ENCODE measurements at regions not wholly inside any gene's neighbourhood (a gene's known extent, or its start where the extent isn't known, plus 50 kb on each side); places are given as distances from the start of the nearest gene placed in this dataset.

DNA sequence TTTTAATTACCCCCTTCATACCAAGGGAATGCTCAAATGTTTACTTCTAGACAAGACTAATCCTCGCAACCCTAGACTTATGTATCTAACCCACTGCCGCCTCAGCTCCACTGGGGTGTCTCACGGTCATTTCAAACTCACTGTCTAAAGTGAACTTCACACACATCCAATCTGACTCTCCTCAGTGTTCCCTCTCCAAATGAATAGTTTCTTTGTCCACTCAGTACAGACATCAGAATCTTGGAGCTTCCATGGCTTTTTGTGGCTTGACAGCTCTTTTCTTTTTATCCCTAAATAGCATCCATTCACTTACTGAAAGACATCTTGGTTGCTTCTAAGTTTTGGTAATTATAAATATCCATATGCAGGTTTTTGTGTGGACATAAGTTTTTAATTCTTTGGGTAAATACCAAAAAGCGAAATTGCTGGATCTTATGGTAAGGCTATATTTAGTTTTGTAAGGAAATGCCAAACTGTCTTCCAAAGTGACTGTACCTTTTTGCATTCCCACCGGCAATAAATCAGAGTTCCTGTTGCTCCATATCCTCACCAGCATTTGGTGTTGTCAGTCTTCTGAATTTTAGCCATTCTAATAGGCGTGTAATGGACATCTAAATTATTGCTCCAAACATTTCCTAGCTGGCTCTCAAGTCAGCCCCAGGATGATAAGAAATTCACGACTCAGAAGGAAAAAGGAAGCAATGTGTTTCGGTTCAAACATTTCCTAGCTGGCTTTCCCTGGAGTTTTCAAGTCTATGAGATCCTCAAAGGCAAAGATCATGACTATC, 73.1 kb downstream of the DNAAF9 start:
- Histone ChIP-seq H3K4me2 (no peak overlapping the region), H3K9me3 (replicated peaks in 1 of 11) (no peaks in the 10 kb centered on the region), H3K27me3 (no peaks in the 10 kb centered on the region), H3K27ac (no peak overlapping the region), H3K36me3 (peaks cover 60 to 98% (median 70%) of the 10 kb centered on the region in 11 experiments), H4K20me1 (no peaks in the 10 kb centered on the region), H3K4me1 (no peaks in the 10 kb centered on the region; a peak in 1 of 20 replicates), H3K4me3 (no peak overlapping the region), H3K9ac (no peak overlapping the region)
- TF ChIP-seq Cebpa-rat (IDR thresholded peaks at IDR 0.05) = no peak

DNA sequence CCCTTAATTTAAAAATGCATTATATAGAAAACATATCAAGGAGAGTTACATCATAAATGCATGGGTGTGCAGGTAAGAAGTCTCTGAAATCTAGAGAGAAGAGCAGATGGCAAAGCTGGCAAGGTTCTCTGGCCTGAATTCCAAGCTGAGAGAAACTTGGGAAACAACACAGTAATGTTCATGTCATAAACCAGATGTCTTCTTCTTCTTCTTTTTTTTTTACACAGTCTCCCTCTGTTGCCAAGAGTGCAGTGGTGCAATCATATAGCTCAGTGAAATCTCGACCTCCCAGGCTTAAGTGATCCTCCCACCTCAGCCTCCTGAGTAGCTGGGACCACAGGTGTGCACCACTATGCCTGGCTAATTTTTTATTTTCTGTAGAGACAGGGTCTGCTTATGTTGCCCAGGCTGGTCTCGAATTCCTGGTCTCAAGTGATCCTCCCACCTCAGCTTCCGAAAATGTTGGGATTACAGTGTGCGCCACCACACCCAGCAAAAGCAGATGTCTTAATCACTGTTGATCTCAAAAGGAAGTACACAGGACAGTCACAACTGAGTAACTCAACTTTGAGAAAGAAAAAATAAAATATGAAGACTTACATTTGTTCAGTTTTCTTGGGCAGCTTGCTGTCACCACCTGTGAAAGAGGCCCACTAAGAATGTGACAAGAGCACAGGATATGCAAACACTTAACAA, 77.3 kb downstream of the DNAAF9 start:
- TF ChIP-seq Cebpa-rat (IDR thresholded peaks at IDR 0.05) = no peak
- Histone ChIP-seq H3K4me1 (no peaks in the 10 kb centered on the region), H3K27ac (no peak overlapping the region), H3K36me3 (peaks cover 50 to 100% (median 76%) of the 10 kb centered on the region in 11 experiments), H4K20me1 (peaks cover 0 to 4% (median 0%) of the 10 kb centered on the region in 11 experiments; a peak in 2 of 22 replicates), H3K27me3 (no peaks in the 10 kb centered on the region), H3K4me2 (no peak overlapping the region), H3K9ac (no peak overlapping the region), H3K9me3 (replicated peaks in 1 of 11) (no peaks in the 10 kb centered on the region), H3K4me3 (no peak overlapping the region)

DNA sequence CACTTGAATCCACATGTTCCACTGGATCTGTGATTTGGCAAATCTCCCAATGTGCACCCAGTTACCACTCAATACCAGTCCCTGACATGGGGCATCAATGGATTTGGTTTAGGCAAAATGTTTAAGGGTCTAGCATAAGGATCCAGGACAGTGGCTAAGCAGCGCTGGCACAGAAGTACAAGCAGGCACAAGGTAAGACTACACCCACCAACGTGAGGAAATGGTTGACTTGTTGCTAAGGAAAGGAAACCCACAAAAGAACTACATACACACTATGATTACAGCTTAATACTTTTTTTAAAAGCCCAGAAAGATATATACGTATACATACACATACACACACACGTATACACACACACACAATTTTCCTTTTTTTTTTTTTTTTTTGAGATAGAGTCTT, 79.0 kb downstream of the DNAAF9 start:
- no peak overlapping the region for H3K27ac ChIP-seq
- H3K9ac ChIP-seq = no peak overlapping the region
- H3K4me1 ChIP-seq = peaks cover 0 to 11% (median 0%) of the 10 kb centered on the region in 10 experiments; a peak in 8 of 20 replicates
- TF ChIP-seq Cebpa-rat (IDR thresholded peaks at IDR 0.05) = no peak
- H4K20me1 ChIP-seq = peaks cover 0 to 4% (median 0%) of the 10 kb centered on the region in 11 experiments; a peak in 2 of 22 replicates
- H3K9me3 ChIP-seq (replicated peaks in 1 of 11) = no peaks in the 10 kb centered on the region
- H3K4me2 ChIP-seq = no peak overlapping the region
- H3K4me3 ChIP-seq = no peak overlapping the region
- peaks cover 51 to 100% (median 79%) of the 10 kb centered on the region in 11 experiments for H3K36me3 ChIP-seq
- no peaks in the 10 kb centered on the region for H3K27me3 ChIP-seq

DNA sequence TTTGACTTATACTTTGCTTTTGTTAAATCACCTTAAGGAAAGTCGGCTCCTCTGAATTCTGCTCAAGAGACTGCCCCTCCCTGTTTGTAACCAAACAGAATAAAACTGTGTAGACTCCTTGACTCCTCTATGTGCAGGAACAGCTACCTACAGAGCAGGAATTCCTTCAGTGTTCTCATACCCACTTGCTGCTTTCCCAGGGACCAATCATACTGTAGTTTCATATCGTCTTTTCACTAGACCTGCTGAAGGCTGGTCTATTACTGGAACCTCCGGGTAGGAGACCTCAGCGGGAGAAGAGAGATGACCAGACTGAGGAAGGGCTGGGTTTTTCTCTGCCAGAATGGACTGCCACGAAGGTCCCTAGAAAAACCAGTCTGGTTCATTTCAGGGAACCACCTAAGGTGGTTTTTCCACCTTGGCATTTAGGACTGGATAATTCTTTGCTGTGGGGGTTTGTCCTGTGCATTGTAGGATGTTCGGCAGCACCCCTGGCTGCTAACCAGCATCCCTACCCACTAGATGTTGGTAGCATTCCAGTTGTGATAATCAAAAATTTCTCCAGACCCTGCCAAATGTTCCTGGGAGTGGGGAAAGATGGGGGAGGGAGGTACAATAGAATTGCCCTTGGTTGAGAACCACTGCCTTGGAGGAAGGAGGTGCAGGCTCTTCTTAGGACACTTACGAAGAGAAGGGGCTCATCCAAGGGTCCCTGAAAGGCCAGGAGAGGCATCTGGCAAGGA, 80.5 kb downstream of the DNAAF9 start:
- H3K9me3 ChIP-seq (replicated peaks in 1 of 11) = no peaks in the 10 kb centered on the region
- peaks cover 0 to 12% (median 0%) of the 10 kb centered on the region in 10 experiments; a peak in 8 of 20 replicates for H3K4me1 ChIP-seq
- H3K4me3 ChIP-seq = no peak overlapping the region
- no peak overlapping the region for H3K27ac ChIP-seq
- H3K9ac ChIP-seq = no peak overlapping the region
- H3K4me2 ChIP-seq = no peak overlapping the region
- H3K27me3 ChIP-seq = no peaks in the 10 kb centered on the region
- no peak for TF ChIP-seq Cebpa-rat (IDR thresholded peaks at IDR 0.05)
- peaks cover 0 to 4% (median 0%) of the 10 kb centered on the region in 11 experiments; a peak in 2 of 22 replicates for H4K20me1 ChIP-seq
- peaks cover 47 to 100% (median 80%) of the 10 kb centered on the region in 11 experiments for H3K36me3 ChIP-seq

DNA sequence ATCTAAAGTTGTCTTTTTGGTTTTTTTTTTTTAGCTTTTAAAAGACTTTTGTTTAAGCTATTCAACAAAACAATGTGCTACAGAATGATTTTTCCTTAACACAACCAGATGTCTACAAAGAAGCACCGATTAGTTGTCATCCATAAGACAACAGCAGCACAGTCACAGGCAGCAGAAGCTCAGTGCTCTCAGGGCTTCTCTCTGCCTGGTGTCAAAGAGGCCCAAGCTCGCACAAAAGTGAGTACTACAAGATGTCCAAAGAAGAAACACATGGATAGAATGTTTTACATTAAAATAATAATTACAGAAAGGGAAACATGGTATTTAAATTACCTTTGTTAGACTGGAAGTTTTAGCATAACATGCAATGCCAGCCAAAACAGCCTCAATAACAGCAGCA, 81.6 kb downstream of the DNAAF9 start:
- TF ChIP-seq Cebpa-rat (IDR thresholded peaks at IDR 0.05) = no peak
- Histone ChIP-seq H3K4me3 (no peak overlapping the region), H4K20me1 (peaks cover 0 to 4% (median 0%) of the 10 kb centered on the region in 11 experiments; a peak in 2 of 22 replicates), H3K4me2 (no peak overlapping the region), H3K27ac (no peak overlapping the region), H3K9me3 (replicated peaks in 1 of 11) (no peaks in the 10 kb centered on the region), H3K27me3 (no peaks in the 10 kb centered on the region), H3K36me3 (peaks cover 39 to 100% (median 75%) of the 10 kb centered on the region in 11 experiments), H3K9ac (no peak overlapping the region), H3K4me1 (peaks cover 0 to 12% (median 0%) of the 10 kb centered on the region in 10 experiments; a peak in 8 of 20 replicates)

DNA sequence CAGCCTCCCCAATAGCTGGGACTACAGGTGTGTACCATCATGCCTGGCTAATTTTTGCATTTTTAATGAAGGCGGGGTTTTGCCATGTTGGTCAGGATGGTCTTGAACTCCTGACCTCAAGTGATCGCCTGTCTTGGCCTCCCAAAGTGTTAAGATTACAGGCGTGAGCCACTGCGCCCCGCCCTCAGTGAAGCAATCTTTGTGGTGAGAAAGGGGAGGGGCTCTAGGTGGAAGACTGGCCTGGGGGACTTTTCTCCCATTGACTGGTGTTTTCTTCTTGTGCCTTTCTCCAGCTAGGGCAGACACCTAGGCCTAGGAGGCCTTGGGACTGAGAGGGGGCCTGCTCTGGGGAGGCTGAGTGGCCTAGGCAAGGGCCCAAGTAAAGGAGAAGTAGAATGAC, 84.1 kb downstream of the DNAAF9 start:
- TF ChIP-seq Cebpa-rat (IDR thresholded peaks at IDR 0.05) = peak in 2 of 11 experiments; percentile 28 to 40; a peak in 1 of 22 replicates
- H3K27ac ChIP-seq = peak overlapping the region in 1 of 11 experiments; percentile 42; a peak in 2 of 22 replicates
- no peaks in the 10 kb centered on the region for H3K27me3 ChIP-seq
- H3K36me3 ChIP-seq = peaks cover 38 to 100% (median 72%) of the 10 kb centered on the region in 11 experiments
- peaks cover 0 to 12% (median 0%) of the 10 kb centered on the region in 10 experiments; a peak in 8 of 20 replicates for H3K4me1 ChIP-seq
- H3K4me2 ChIP-seq = peak overlapping the region in 3 of 11 experiments; percentile 33 to 47 (median 47); a peak in 5 of 22 replicates
- no peak overlapping the region for H3K9ac ChIP-seq
- H4K20me1 ChIP-seq = peaks cover 0 to 4% (median 0%) of the 10 kb centered on the region in 11 experiments; a peak in 3 of 22 replicates
- H3K9me3 ChIP-seq (replicated peaks in 1 of 11) = no peaks in the 10 kb centered on the region
- no peak overlapping the region for H3K4me3 ChIP-seq

DNA sequence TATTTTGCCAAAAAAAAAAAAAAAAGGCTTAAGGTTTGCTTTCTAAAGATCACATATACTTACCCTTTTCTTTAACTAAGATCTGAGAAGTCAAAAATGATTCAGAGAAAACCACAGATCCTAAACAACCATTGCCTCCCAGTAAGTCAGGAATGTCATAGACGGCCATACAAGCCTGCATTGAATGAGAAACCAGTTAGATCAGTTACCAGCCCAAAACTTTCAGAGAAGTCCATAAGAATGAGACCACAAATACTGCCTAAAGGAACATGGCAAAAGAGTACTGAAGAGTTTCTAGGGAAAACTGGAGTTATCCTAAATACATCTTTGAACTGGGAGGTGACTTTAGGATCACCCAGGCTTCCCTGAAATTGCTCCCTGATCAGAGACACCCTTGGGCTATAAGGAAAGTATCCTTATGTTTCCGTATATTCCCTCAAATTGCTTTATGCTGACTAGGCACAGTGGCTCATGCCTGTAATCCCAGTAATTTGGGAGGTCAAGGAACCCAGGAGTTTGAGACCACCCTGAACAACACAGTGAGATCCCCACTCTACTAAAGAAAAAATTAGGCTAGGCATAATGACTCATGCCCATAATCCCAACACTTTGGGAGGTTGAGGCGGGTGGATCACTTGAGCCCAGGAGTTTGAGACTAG, 79.4 kb upstream of the SLC4A11 start:
- TF ChIP-seq Cebpa-rat (IDR thresholded peaks at IDR 0.05) = no peak
- Histone ChIP-seq H3K36me3 (peaks cover 51 to 98% (median 65%) of the 10 kb centered on the region in 11 experiments), H3K4me3 (no peak overlapping the region), H3K9me3 (replicated peaks in 1 of 11) (no peaks in the 10 kb centered on the region), H4K20me1 (peaks cover 0 to 6% (median 0%) of the 10 kb centered on the region in 11 experiments; a peak in 2 of 22 replicates), H3K27ac (no peak overlapping the region), H3K4me1 (peaks cover 0 to 26% (median 6%) of the 10 kb centered on the region in 10 experiments; a peak in 10 of 20 replicates), H3K27me3 (no peaks in the 10 kb centered on the region), H3K9ac (no peak overlapping the region), H3K4me2 (no peak overlapping the region)

DNA sequence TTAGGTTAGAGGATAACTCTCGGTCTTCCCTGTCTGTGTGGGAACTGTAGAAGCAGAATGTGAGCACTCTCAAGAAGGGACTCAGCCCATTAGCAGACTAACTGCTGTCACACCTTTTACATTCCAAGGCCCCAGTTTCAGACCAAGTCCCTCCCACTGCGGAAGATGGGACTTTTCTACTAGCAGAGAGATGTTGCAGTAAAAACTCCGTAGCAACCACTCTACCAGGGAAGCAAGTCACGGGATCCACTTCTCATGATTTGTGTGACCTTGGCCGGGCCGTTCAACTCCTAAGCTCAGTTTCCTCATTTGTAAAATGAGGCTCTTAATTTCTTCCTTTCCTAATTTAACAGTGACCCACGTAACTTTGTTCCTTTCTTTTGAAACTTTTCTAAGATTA, 77.1 kb upstream of the SLC4A11 start:
- Histone ChIP-seq H3K27ac (no peak overlapping the region), H3K36me3 (peaks cover 57 to 97% (median 71%) of the 10 kb centered on the region in 11 experiments), H3K9ac (no peak overlapping the region), H4K20me1 (peaks cover 0 to 15% (median 0%) of the 10 kb centered on the region in 11 experiments; a peak in 3 of 22 replicates), H3K9me3 (replicated peaks in 1 of 11) (no peaks in the 10 kb centered on the region), H3K4me1 (peaks cover 0 to 47% (median 10%) of the 10 kb centered on the region in 10 experiments; a peak in 10 of 20 replicates), H3K27me3 (no peaks in the 10 kb centered on the region), H3K4me2 (no peak overlapping the region), H3K4me3 (no peak overlapping the region)
- TF ChIP-seq Cebpa-rat (IDR thresholded peaks at IDR 0.05) = no peak

All from BLaER1 treated with 17β-estradiol and CSF1 and Interleukin-3, amounts not matched to agents 10 nM and 100 nM (cell line).